ENCODE measurements at regions not wholly inside any gene's neighbourhood (a gene's known extent, or its start where the extent isn't known, plus 50 kb on each side); places are given as distances from the start of the nearest gene placed in this dataset.

DNA sequence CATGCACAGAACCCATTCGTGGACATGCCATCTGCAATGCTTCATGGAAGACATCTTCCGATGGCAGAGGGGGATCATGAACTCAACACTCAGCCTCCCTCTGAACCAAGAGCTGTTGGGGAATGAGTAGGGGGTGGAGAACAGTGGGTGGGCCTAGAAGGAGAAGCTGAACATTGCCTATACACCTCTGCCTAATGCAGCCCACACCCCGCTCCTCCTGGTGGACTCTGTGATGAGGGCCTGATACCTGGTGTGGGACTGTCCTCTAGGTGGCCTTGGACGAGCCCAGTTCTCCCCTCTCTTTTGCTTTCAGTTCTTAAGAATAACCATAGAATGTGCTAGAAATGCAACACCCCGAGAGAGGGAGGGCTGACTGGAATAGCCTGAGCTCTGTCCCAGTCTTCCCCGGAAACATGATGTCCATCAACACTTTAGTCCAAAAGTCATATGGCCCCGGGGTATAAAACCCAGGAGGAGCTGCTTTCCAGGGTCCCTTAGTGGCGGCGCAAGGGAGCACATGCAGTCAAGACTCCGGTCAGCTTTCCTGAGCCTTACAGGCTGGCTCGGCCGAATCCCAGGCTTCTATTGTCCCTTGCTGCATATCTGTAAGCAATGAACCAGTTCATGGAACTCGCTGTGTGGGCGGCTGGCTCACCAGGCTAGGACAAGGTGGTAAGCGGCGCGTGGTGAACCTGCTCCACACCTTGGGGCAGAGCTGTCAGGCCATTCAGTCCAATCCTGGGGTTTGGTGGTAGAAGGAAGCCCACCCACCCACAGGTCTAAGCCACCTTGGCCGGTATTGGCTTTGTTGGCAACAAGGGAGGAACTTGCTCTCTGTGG lies 216.9 kb downstream of the CTTN start:
- H3K4me3 ChIP-seq (ENCODE audit: low read depth, low read length) = no peak overlapping the region

DNA sequence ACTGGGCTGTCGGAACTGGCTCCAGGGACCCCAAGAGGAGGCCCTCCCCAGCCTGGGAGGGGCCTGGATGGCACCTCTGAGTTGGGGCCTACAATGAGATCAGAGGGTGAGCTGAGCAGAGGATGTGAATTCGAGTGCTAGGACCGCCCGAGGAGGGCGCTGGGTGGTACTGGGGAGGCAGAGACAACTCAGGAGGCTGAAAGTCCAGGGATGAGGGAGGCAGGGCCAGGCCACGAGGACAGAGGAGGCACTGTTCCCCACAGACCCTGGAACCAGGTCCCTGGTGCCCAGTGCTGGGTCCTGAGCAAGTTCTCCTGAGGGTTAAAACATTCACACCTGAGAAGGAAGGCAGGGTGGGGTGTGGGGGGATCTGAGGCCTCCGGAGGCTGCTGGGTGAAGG lies 218.0 kb downstream of the CTTN start:
- TF ChIP-seq, protein P1, sequence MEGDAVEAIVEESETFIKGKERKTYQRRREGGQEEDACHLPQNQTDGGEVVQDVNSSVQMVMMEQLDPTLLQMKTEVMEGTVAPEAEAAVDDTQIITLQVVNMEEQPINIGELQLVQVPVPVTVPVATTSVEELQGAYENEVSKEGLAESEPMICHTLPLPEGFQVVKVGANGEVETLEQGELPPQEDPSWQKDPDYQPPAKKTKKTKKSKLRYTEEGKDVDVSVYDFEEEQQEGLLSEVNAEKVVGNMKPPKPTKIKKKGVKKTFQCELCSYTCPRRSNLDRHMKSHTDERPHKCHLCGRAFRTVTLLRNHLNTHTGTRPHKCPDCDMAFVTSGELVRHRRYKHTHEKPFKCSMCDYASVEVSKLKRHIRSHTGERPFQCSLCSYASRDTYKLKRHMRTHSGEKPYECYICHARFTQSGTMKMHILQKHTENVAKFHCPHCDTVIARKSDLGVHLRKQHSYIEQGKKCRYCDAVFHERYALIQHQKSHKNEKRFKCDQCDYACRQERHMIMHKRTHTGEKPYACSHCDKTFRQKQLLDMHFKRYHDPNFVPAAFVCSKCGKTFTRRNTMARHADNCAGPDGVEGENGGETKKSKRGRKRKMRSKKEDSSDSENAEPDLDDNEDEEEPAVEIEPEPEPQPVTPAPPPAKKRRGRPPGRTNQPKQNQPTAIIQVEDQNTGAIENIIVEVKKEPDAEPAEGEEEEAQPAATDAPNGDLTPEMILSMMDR (IDR thresholded peaks at IDR 0.05; ENCODE audit: borderline replicate concordance, insufficient read depth, low read depth, low read length) = no peak
- no peak overlapping the region for H3K4me3 ChIP-seq (ENCODE audit: low read depth, low read length)

More for the DNA sequence above, 216.9 kb downstream of the CTTN start:
- TF ChIP-seq, protein P1 (IDR thresholded peaks at IDR 0.05; ENCODE audit: borderline replicate concordance, insufficient read depth, low read depth, low read length) = no peak

DNA sequence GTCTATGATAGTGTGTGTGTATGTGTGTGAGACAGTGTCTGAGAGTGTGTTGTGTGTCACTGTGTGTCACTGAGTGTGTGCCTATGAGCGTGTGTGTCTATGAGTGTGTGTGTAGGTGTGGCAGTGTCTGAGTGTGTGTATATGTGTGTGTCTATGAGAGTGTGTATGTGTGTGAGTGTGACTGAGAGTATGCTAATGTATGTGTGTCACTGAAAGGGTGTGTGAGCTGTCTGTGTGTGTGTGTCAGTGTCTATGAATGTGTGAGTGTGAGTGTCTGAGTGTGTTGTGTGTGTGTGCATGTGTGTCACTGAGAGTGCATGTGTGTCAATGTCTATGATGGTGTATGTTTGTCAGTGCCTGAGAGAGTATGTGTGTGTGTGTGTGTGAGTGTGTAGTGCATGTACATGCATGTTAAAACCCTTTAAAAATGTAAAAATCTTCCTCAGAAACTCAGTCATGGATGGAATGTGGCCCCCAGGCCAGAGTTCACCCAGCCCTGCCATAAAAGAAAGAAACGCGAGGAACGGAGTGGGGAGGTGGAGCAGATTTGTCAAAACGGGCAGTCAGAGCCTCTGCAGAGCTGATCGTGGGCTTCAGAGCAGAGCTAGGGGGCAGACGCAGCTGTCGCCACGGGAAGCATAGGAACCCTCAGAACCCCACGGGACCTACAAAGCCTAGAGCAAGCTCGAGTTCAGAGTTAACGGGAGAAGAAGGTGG lies 218.8 kb downstream of the CTTN start:
- H3K4me3 ChIP-seq (ENCODE audit: low read depth, low read length) = no peak overlapping the region
- TF ChIP-seq, protein P1 (IDR thresholded peaks at IDR 0.05; ENCODE audit: borderline replicate concordance, insufficient read depth, low read depth, low read length) = no peak

DNA sequence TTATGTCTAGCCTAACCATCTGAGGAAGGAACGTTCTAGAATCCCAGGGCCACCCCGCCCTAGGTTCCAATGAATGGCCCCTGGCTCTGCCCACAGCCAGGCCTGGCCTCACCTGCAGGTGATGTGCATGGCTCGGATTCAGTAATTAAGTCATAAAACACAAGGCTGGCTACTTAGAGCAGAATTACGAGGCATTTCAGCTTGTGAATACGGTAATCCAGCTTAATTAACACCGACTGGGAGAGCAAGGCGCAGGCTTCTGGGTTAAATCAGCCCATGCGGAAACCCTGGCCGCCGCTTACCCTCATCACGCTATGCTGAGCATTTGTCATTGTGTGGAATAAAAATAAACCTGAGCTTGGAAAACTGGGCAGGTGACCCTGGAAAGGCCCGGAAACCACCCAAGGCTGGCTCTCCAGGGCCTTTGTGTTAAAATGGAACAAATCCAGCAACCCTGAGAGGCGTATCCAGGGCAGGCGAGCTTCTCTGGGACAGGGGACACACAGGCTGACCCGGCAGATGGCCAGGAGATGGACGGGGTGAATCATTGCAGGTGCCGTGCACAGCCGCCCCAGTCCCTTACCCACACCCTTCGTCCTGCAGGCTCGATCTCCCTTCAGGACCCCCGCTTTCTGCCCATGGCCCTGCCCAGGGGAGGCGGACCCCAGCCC lies 220.2 kb downstream of the CTTN start:
- TF ChIP-seq, protein P1 (IDR thresholded peaks at IDR 0.05; ENCODE audit: borderline replicate concordance, insufficient read depth, low read depth, low read length) = no peak
- H3K4me3 ChIP-seq (ENCODE audit: low read depth, low read length) = no peak overlapping the region

DNA sequence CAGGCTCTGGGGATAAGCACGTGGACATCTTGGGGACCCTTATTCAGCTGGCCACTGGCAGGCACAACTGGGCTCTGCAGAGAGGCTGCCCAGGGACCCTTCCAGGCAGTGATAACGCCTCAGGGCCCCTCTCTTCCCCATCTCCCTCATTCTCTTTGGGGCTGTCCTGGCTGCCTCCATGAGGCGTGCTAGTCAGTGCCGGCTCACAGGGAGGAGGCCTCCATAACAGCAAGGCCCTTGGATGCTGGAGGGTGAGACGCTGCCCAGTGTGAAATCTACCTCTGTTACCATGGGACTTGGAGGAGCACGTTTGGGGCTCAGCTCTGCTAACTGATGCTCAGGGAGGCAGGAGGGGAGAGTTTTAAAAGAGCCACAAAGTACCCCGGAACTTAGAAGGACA lies 221.3 kb downstream of the CTTN start:
- H3K4me3 ChIP-seq (ENCODE audit: low read depth, low read length) = no peak overlapping the region
- TF ChIP-seq, protein P1 (IDR thresholded peaks at IDR 0.05; ENCODE audit: borderline replicate concordance, insufficient read depth, low read depth, low read length) = no peak

DNA sequence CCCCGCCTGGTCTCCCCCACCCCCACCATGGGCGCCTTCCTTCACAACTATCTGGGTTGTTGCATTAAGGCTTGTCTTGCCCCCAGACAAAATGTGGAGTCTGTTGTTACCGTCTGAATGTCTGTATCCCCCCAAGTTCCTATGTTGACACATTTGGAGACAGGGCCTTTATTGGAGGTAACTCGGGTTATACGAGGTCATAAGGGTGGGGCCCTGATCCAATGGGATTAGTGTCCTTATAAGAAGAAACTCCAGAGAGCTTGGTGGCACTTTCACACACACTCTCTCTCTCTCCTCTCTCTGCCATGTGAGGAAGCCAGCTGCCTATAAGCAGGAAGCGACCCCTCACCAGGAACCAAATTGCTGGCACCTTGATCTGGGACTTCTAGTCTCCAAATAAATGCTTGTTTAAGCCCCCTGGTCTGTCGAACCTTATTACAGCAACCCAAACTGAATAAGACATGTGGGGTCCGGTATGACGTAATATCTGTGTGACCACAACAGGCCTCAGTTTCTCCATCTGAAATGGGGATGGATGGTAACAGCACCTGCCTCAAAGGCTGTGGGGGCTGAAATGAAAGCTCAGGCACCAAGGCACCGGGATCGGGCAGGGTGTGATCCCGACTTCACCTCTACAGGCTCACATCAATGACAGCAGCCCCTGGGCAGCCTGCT lies 222.3 kb downstream of the CTTN start:
- TF ChIP-seq, protein P1 (IDR thresholded peaks at IDR 0.05; ENCODE audit: borderline replicate concordance, insufficient read depth, low read depth, low read length) = no peak
- no peak overlapping the region for H3K4me3 ChIP-seq (ENCODE audit: low read depth, low read length)
